Heart left ventricle (tissue), 16 donors: ENCODE measurements at regions not wholly inside any gene's neighbourhood (a gene's known extent, or its start where the extent isn't known, plus 50 kb on each side); places are given as distances from the start of the nearest gene placed in this dataset.

Experiments
- ATAC-seq, 4 donors: fragments of 200-7000 bp; cut with Tn5 transposase; one replicate each; pipeline ENCODE4 v1.9.1; 2020 to 2022; ENCODE audit warnings: moderate library complexity in 4 of 4, mild to moderate bottlenecking in 3 of 4, moderate number of reproducible peaks in 1 of 4
- DNase-seq, 5 donors: peaks; one replicate each; pipeline ENCODE4 v3.0.0-alpha.2; 2020
- H3K27ac ChIP-seq, 12 donors: fragments of 200-600 bp; sonication (generic) in 4 of 12; one replicate each; pipeline versions ENCODE4 v1.5.0 to v1.8.0; 2016 to 2022; ENCODE audit warnings: mild to moderate bottlenecking in 2 of 12
- H3K27me3 ChIP-seq, 9 donors: fragments of 200-600 bp; sonication (generic) in 2 of 9; one replicate each; pipeline versions ENCODE4 v1.5.1 to v1.8.0; 2016 to 2022; ENCODE audit warnings: mild to moderate bottlenecking in 3 of 9
- H3K36me3 ChIP-seq, 9 donors: fragments of 200-600 bp; sonication (generic) in 2 of 9; one replicate each; pipeline versions ENCODE4 v1.5.0 to v1.8.0; 2018 to 2022; ENCODE audit warnings: mild to moderate bottlenecking in 2 of 9
- H3K4me1 ChIP-seq, 12 donors: fragments of 200-600 bp; sonication (generic) in 4 of 12; one replicate each; pipeline versions ENCODE4 v1.5.0 to v1.8.0; 2016 to 2022; ENCODE audit warnings: mild to moderate bottlenecking in 3 of 12
- H3K4me3 ChIP-seq, 12 donors: fragments of 200-600 bp; sonication (generic) in 4 of 12; one replicate each; pipeline versions ENCODE4 v1.5.0 to v1.8.0; 2017 to 2022; ENCODE audit warnings: mild to moderate bottlenecking in 9 of 12, moderate library complexity in 4 of 12
- H3K9me3 ChIP-seq, 12 donors: fragments of 200-600 bp; sonication (generic) in 4 of 12; one replicate each; pipeline versions ENCODE4 v1.5.0 to v1.8.0; 2016 to 2022; ENCODE audit warnings: mild to moderate bottlenecking in 1 of 12
- POLR2A ChIP-seq, 2 donors: fragments of 450-650 bp; IDR thresholded peaks; one replicate each; pipeline ENCODE4 v1.6.1; 2017; ENCODE audit warnings: antibody characterized with exemption in 2 of 2, mild to moderate bottlenecking in 2 of 2, moderate library complexity in 2 of 2
- WGBS, 4 donors: extraction: QIAGEN DNeasy Blood & Tissue Kit in 2 of 4; methylation state at CpG; one replicate each; pipeline versions ENCODE4 v1.1.5 to v1.1.7; 2013 to 2018; 5-methylcytosine and 5-hydroxymethylcytosine counted together
- intact Hi-C, 10 donors: fragments of 100-400 bp; cut with DNase I; formaldehyde crosslinking; loops; one replicate each; pipeline versions ENCODE4 v1.11.1 to v1.14.2; 2022
- TF ChIP-seq, protein P1 (sequence below), 12 donors: fragments of 200-600 bp; sonication (generic) in 4 of 12; IDR thresholded peaks; one replicate each; pipeline versions ENCODE4 v1.5.0 to v1.8.0; 2018 to 2022; ENCODE audit warnings: antibody characterized with exemption in 12 of 12, mild to moderate bottlenecking in 5 of 12
- donor health status: ischemic (EF 13 %, LVEDD 7.1; RV severe dilation, severe dysfunction).
- donor health status: healthy with polysubstance abuse.
- donor health status: DM: no; HTN: yes; CAD: no.
- donor health status: DM: no; HTN: no; CAD: no.
- donor health status: ischemic (EF 25% LVEDD 6.9; RV normal size, moderate dysfunction).
- donor health status: ischemic (EF 25% LVEDD 5.7; RV mildly dilated, moderate dysfunction).
- donor health status: healthy.
- donor health status: DM: yes; HTN: yes; CAD: no.
- donor health status: ischemic (EF 35%, LVEDD 5.7; RV mildly dilated, moderate dysfunction).
- donor health status: nonischemic (EF 11% LVEDD 7.7; RV severe dilation, severe dysfunction).
- donor health status: DM: yes; HTN: yes; CAD: no.
- donor health status: PGD.
- donor health status: ischemic (EF 29% LVEDD 5.4; RV normal size, mild dysfunction).
- donor health status: nonischemic (EF 23%, LVEDD 6.1; RV moderate dilation, normal function).

DNA sequence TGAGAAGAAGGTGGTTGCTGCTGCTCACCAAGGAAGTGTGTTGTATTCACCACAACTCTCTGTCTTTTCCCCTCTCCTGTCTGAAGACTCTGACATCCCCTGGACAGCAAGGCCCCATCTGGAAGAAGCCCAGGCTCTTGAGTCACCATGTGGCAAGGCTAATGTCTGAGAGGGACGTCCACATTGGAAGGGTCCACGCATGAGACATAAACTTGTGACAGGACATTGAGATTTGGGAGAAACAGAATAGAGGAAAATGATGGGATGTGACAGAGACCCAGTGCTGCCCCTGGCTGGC is 176.5 kb downstream of the IRF8 start:
- no peak overlapping the region for H3K4me3 ChIP-seq
- DNase-seq: no peak
- H3K27ac ChIP-seq: no peak overlapping the region
- no peak for ATAC-seq
- H3K36me3 ChIP-seq: no peaks in the 10 kb centered on the region
- 66 to 89% (median 85%) methylated on average over 2 of the region's 2 CpGs for WGBS, 4 donors
- H3K27me3 ChIP-seq: peaks cover 0 to 40% (median 6%) of the 10 kb centered on the region in 9 donors
- intact Hi-C loops: loop anchor here in 1 of 10 donors (2.0 kb wide), 1 partner anchor 445 kb away; no protein-coding TSS in a partner anchor
- TF ChIP-seq POLR2A (IDR thresholded peaks at IDR 0.05): no peak
- TF ChIP-seq, protein P1, sequence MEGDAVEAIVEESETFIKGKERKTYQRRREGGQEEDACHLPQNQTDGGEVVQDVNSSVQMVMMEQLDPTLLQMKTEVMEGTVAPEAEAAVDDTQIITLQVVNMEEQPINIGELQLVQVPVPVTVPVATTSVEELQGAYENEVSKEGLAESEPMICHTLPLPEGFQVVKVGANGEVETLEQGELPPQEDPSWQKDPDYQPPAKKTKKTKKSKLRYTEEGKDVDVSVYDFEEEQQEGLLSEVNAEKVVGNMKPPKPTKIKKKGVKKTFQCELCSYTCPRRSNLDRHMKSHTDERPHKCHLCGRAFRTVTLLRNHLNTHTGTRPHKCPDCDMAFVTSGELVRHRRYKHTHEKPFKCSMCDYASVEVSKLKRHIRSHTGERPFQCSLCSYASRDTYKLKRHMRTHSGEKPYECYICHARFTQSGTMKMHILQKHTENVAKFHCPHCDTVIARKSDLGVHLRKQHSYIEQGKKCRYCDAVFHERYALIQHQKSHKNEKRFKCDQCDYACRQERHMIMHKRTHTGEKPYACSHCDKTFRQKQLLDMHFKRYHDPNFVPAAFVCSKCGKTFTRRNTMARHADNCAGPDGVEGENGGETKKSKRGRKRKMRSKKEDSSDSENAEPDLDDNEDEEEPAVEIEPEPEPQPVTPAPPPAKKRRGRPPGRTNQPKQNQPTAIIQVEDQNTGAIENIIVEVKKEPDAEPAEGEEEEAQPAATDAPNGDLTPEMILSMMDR (IDR thresholded peaks at IDR 0.05): no peak
- H3K4me1 ChIP-seq: no peaks in the 10 kb centered on the region
- H3K9me3 ChIP-seq: no peaks in the 10 kb centered on the region

DNA sequence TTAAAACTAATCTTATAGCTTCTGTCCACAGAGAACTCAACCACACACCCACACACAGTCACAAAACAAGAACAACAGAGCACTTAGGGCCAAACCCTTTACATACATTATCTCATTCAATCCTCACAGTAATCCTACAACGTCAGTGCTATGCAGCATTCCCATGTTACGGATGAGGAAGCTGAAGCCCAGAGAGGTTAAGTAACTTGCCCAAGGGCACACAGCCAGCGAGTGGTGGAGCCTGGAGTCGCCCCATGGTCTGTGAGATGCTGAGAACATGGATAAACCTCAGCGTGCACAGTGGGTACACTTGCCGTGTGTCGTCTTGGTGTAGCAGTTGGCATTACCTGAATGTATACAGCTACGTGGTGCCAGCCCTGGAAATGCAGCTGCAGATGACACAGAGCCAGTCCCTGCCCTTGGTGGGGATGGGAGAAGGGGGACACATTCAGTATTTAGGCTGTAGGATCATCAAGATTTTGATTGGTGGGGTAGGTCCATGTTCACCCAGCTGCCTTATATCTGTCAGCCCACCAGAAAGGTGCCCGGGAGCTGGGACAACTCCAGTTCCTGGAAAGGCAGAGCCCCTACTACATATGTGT is 177.0 kb downstream of the IRF8 start:
- H3K36me3 ChIP-seq: no peaks in the 10 kb centered on the region
- WGBS, 4 donors: 80 to 94% (median 87%) methylated on average over 9 of the region's 9 CpGs
- no peaks in the 10 kb centered on the region for H3K4me1 ChIP-seq
- DNase-seq: no peak
- H3K9me3 ChIP-seq: no peaks in the 10 kb centered on the region
- H3K27ac ChIP-seq: no peak overlapping the region
- ATAC-seq: no peak
- peaks cover 0 to 45% (median 6%) of the 10 kb centered on the region in 9 donors for H3K27me3 ChIP-seq
- no peak overlapping the region for H3K4me3 ChIP-seq
- TF ChIP-seq, protein P1 (IDR thresholded peaks at IDR 0.05): no peak
- TF ChIP-seq POLR2A (IDR thresholded peaks at IDR 0.05): no peak
- intact Hi-C loops: loop anchor here in 1 of 10 donors (2.0 kb wide), 1 partner anchor 445 kb away; no protein-coding TSS in a partner anchor

DNA sequence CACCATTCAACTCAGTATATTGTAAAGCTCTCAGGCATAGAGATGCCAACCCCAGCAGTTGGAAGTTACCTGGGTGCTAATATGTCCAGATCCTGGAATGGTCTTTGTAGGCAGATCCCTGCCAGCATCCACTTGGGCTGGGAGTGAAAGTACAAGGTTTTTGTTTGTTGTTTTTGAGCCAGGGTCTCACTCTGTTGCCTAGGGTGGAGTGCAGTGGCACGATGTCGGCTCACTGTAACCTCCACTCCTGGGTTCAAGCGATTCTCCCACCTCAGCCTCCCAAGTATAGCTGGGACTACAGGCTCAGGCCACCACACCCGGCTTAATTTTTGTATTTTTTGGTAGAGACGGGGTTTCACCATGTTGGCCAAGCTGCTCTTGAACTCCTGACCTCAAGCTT is 177.6 kb downstream of the IRF8 start:
- no peak for DNase-seq
- WGBS, 4 donors: 90 to 95% (median 94%) methylated on average over 5 of the region's 5 CpGs

DNA sequence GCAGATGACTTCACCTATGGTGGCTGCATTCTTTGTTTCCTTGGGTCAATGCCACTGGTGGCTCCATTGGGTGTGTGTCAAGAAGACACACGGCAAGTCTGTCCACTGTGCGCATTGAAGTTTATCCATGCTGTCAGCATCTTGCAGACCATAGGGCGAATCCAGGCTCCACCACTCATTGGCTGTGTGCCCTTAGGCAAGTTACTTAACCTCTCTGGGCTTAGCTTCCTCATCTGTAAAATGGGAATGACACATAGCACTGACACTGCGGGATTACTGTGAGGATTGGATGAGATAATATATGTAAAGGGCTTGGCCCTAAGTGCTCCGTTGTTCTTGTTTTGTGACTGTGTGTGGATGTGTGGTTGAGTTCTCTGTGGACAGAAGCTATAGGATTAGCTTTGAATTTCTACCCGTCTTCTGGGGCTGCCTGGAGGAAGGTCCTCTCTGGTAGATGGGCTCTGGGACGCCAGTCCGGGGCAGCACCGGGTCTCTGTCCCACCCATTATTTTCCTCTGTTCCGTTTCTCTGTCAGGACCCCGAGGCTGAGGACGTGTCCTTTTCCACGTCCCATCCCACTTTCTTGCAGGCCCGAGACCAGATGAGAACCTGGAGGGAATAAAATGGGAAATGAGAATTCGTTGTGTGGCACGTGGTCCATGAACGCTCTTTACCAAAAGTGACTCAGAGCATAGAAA is 178.4 kb downstream of the IRF8 start:
- DNase-seq (no peak), ATAC-seq (no peak)
- Histone ChIP-seq H3K27ac (peak overlapping the region in 1 of 12 donors; percentile 83), H3K4me1 (no peaks in the 10 kb centered on the region), H3K4me3 (no peak overlapping the region), H3K27me3 (peaks cover 0 to 44% (median 6%) of the 10 kb centered on the region in 9 donors), H3K36me3 (no peaks in the 10 kb centered on the region), H3K9me3 (no peaks in the 10 kb centered on the region)
- intact Hi-C loops: no loop called here
- 89 to 94% (median 92%) methylated on average over 17 of the region's 17 CpGs for WGBS, 4 donors
- TF ChIP-seq, protein P1 (IDR thresholded peaks at IDR 0.05): no peak
- TF ChIP-seq POLR2A (IDR thresholded peaks at IDR 0.05): no peak

More for the DNA sequence above, 177.6 kb downstream of the IRF8 start:
- H3K4me3 ChIP-seq: no peak overlapping the region
- TF ChIP-seq POLR2A (IDR thresholded peaks at IDR 0.05): no peak
- TF ChIP-seq, protein P1 (IDR thresholded peaks at IDR 0.05): no peak
- peaks cover 0 to 49% (median 6%) of the 10 kb centered on the region in 9 donors for H3K27me3 ChIP-seq
- H3K9me3 ChIP-seq: no peaks in the 10 kb centered on the region
- no peak for ATAC-seq
- no peak overlapping the region for H3K27ac ChIP-seq
- intact Hi-C loops: no loop called here
- no peaks in the 10 kb centered on the region for H3K36me3 ChIP-seq
- no peaks in the 10 kb centered on the region for H3K4me1 ChIP-seq
